UCSD-AML1 (cell line): ENCODE measurements at regions not wholly inside any gene's neighbourhood (a gene's known extent, or its start where the extent isn't known, plus 50 kb on each side); places are given as distances from the start of the nearest gene placed in this dataset.

Experiments used
- DNase-seq: peaks from one replicate; lab custom pipeline; 2025; ENCODE audit not compliant: unreplicated experiment; lab: John Stamatoyannopoulos, UW

DNA sequence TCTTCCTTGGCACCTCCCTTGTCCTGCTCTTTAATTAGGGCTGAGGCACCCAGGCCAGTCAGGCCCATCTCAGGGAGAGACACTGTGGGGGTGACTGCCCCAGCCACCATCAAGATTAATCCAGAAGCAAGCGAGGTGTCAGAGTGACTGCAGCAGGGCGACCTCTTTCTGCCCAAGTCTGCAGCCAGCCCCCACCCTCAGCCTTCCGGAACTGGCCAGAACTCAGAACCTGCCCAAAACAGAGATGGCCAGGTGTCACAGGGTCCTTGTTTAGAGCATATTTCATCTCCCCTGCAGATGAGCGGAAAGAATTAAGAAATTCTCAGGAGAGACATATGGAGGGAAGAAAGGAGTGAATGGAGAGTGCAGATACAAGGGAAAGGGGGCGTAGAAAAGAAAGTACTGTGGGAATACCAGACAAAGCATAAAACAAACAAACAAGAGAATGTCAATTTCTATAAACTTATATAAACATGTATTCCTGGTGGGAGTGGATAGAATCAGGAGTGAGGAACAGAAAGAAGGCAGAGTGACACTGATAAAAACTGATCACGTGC is 188.8 kb upstream of the NRP1 start:
- DNase-seq = no peak

DNA sequence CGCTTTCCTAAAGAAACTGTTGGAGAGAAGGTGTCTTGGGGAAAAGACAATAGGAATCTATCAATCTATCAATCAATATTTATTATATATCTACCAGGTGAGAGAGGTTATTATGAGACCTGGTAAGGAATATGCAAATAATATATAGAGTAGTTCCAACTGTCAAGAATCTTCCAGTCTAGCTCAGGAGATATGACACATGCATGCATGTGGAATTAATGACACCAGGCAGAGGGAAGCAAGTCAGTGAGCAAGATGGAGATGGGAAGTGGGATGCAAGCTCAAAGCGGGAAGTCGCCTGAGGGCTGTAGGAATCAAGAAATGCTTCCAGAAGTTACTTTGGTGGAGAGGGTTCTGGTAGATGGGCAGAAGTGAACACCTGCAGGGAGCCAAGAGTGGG is 187.4 kb upstream of the NRP1 start:
- DNase-seq = no peak

GRCh38 chr10:33521062-33521461 is 186.6 kb upstream of the NRP1 start:
- DNase-seq = no peak

DNA sequence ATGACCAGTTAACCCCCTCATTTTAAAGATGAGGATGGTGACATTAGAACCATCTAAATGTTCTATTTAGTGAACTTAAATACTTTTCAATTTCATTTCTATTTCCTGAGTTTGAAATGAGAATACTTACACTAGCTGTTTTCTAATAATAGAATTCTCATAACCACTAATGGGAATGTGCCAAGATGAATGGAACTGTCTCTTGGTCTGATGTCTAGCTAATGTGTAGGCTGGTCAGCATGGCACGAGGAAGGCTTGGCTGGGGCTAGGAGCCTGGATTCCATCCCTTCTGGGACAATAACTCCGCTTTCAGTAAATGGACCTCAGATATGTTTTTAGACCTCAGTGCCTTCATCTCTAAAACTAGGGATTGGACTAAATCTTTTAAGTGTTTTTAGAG is 185.8 kb upstream of the NRP1 start:
- DNase-seq = no peak

GRCh38 chr10:33519130-33519860 is 184.8 kb upstream of the NRP1 start:
- DNase-seq = no peak

- DNase-seq = no peak
These were observed 175.7 kb upstream of the NRP1 start for GRCh38 chr10:33510206-33510605.

- no peak for DNase-seq
These were observed 174.9 kb upstream of the NRP1 start for GRCh38 chr10:33509231-33509831.

GRCh38 chr10:33507662-33508425 is 173.4 kb upstream of the NRP1 start:
- no peak for DNase-seq

GRCh38 chr10:33506838-33507661 is 172.6 kb upstream of the NRP1 start:
- DNase-seq = no peak

GRCh38 chr10:33506391-33506790 is 171.9 kb upstream of the NRP1 start:
- DNase-seq = no peak

DNA sequence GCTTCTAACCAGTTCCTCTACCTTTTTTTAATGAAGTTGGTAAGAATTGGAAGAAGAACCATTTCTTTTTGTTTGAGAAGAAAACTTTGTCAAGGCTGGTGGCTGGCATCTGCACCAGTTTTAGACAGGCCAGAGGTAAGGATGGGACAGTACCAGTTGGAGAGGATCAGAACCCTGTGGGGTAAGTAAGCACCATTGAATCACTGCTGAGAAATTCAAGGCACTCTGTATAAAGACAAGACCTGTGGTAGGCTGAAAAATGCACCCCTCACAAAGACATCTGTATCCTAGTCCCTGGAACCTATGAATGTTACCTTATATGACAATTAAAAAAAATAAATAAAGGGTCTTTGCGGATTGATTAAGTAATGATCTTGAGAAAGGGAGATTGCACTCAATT is 166.7 kb upstream of the NRP1 start:
- DNase-seq = no peak

DNA sequence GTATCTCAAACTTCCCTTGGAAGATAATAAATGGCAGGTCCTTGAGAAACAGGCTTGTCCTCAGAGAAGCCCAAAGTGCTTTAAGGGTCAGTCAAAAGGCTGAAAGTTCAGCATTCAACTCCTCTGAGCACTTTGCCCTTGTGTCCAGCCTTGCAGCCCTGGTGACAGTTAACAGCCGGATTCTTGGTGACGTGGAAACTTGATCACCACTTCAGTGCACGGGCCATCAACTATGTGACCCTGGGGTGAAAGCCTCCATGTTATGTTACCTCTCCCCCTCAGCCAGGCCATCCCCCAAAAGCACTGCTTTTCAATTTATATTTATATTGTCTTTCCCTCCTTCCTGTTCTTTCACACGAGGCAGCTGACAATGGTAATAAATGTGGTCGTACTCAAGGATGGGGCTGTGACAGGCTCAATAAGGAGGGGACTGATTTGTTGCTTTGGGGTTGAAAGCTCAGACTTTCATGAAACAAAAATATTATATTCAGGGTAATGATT is 164.0 kb upstream of the NRP1 start:
- DNase-seq = no peak

GRCh38 chr10:33497338-33497737 is 162.9 kb upstream of the NRP1 start:
- DNase-seq = no peak

DNA sequence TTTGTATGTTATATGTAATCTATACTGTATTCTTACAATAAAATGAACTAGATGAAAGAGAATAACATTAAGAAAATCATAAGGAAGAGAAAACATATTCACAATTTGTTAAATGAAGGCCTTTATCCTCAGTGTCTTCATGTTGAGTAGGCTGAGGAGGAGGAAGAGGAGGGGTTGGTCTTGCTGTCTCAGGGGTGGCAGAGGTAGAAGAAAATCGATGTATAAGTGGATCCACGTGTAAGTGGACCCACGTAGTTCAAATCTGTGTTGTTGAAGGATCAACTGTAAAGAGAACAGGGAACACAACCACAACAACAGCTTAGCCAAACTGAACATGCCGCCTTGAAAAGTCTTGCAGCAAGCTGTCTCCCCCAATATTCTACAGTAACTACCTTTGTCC is 161.6 kb upstream of the NRP1 start:
- no peak for DNase-seq

DNA sequence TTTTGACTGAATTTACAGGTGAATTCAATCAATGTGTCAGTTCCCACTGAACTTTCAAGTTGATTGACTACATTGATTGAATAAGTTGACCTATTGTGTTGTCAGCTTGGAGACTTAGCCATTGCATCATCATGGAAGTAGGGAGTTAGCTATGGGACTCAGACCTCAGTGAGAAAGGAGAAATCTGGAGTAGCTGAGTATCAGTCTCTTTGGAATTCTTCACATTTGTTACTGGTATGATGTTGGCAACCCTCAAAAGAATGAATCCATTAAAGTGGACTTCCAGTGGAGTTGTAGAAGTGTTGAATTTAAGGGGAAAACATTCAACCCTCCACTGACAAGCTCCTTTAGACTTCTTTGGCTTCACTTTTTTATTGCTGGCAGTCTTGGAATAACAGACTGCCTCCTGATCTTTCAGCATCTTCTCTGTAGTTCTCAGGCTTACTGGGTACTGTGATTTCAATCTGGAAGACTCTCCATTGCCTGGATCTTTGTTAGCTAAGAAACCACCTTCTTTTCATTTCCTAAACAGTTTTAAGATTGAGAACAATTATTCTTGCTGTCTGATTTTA is 160.3 kb upstream of the NRP1 start:
- no peak for DNase-seq

DNA sequence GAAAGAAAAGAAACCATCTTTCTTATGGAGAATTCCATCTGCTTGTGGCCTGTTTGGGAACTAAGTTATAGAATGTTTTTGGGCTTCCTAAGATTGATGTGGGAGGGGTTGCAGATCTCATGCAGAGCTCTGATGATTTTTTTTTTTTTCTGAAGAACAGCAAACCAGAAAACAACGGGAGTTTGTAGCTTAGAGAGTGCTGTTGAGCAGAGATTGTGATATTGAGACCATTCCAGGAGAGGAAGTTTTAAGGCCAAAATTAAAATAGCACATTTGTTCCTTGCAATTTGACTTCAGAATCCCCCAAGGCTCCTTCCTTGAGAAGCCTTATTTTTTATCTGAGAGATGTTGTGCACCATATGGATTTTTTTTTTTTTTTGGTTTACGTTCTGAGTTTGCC is 159.5 kb upstream of the NRP1 start:
- DNase-seq = no peak

DNA sequence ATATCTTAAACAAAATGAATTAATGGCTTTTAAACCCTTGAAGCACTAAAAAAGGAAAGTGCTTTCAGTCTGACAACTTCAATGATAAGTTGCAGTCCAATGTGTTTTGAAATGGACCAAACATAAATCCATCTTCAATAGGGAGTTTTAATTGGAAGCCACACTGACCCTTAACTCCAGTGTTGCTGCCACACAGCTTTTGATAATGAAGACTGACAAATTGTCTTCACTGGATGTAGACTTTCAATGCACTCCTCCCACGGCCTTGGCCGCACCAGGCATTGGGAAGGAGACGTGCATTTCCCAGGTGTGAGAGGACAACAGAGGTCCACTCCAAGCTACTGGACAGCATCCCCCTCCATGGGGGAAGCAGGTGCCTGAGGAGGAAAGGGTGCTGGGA is 159.0 kb upstream of the NRP1 start:
- no peak for DNase-seq

DNA sequence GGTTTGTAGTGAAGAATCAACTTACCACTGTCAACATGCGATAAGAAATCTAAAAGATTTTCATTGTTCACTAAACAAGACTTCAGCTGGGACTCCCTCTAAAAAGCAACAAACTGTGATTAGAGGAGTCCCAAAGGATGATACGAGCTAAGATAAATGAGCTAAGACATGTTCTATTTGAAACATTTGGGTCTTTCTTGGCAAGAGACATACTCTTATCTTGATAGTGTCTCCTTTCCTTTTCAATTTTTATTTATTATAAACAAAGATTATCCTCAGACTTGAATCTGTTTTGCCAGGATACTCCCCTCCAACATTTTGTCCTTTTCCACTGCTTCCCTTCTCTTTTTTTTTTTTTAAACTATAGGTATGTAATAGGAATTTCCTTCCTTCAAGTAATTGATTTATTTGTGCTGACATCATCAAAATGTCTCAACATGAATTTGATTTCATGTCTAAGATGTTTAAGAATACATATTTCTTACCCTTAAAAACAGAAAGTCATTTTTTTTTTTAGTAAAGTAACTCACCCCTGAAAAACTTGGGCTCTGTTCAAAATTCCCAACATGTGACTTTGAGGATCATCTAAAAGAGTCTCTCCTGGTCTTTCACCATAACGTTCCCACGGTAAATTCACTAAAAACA is 158.4 kb upstream of the NRP1 start:
- DNase-seq = no peak

DNA sequence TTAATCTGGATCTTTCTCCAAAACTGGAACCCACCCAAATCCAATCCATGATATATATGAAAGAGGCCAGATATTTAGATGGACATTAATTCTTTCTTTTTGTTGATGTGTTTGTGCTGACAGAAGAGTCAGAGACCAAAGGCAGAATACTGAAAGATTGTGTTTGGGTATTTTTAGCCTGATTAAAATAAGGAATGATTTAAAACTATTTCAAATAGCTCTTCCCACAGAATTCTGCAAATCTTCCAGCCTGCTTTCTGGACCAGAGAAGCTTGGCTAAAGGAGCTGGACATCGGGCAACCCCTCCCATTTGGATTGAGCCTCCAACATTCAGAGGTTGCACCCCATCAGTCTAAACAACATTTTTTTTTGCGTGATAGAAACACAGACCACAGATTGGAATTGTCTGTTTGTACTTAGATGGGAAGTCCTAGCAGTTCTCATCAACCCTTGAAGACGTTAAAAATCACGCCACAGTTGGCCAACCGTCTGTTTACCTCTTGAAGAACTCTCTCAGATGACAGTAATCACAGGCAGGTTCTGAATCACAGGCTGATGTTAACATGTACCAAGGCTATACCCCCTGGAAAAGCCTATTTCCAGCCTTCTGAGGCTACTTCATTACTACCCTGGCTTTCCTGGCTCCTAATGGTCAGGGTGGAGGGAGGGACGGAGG is 155.2 kb upstream of the NRP1 start:
- no peak for DNase-seq
